ENCODE measurements at regions not wholly inside any gene's neighbourhood (a gene's known extent, or its start where the extent isn't known, plus 50 kb on each side); places are given as distances from the start of the nearest gene placed in this dataset.
A peak's percentile ranks its signal among the peaks of the same experiment; 100 is the strongest.

DNA sequence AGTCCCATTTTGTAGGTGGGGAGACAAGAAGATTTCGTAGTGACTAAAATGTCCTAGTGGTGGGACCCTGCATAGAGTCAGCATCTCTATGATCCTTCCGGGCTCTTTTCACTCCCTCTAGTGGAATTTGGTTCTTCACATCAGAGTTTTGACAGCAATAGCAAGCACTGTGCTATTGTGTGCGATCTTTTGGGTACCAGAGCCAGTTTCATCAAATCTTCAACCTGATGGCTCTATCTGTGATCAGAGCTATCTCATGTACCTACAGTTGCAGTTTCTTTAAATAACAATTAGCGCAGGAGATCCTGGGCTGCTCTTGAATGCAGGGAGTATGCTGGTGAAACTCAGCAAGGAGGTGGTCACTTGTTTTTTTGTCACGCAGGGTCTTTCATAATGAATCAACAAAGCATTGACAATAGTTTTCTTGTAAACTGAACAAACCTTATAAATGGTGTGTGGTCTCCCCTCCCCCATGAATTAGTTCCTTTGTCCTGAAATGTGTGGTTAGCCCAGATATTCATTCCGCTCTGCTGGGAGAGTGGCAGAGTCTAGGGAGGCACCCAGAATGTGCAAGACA is 257.2 kb upstream of the SOX2 start:
- Mint-ChIP-seq H3K27ac (peak overlapping the region; percentile 43; the same call in 1 of the 2 replicates), H3K4me1 (peaks cover 23% of the 10 kb centered on the region), H3K9me3 (no peaks in the 10 kb centered on the region), H3K27me3 (ENCODE audit: insufficient read depth, low read depth, poor library complexity) (no peaks in the 10 kb centered on the region), H3K4me3 (no peak overlapping the region), H3K36me3 (ENCODE audit: low read depth) (no peaks in the 10 kb centered on the region)
- DNase-seq (ENCODE audit: low spot score) (peak; percentile 31), ATAC-seq (peak; percentile 73)
- Histone ChIP-seq H2AFZ (peak overlapping the region; percentile 73), H3K9me2 (ENCODE audit: insufficient read depth) (0 out of 2 replicates have a peak, but pooled peaks cover 3% of the 10 kb centered on the region), H3K79me2 (replicated peaks; ENCODE audit: insufficient read depth) (no peaks in the 10 kb centered on the region), H3K36me3 (ENCODE audit: insufficient read depth) (no peaks in the 10 kb centered on the region), H3K4me1 (ENCODE audit: insufficient read depth) (peaks cover 45% of the 10 kb centered on the region), H3K27me3 (ENCODE audit: insufficient read depth) (no peaks in the 10 kb centered on the region), H3K4me2 (peak overlapping the region; percentile 55), H3K4me3 (no peak overlapping the region), H3K27ac (ENCODE audit: low read depth) (0 out of 2 replicates have a peak overlapping the region, but pooled peaks have one; percentile 2), H3F3A (replicated peaks; ENCODE audit: low read depth) (no peaks in the 10 kb centered on the region), H4K20me1 (replicated peaks; ENCODE audit: insufficient read depth) (no peaks in the 10 kb centered on the region)
- TF ChIP-seq, protein P1, sequence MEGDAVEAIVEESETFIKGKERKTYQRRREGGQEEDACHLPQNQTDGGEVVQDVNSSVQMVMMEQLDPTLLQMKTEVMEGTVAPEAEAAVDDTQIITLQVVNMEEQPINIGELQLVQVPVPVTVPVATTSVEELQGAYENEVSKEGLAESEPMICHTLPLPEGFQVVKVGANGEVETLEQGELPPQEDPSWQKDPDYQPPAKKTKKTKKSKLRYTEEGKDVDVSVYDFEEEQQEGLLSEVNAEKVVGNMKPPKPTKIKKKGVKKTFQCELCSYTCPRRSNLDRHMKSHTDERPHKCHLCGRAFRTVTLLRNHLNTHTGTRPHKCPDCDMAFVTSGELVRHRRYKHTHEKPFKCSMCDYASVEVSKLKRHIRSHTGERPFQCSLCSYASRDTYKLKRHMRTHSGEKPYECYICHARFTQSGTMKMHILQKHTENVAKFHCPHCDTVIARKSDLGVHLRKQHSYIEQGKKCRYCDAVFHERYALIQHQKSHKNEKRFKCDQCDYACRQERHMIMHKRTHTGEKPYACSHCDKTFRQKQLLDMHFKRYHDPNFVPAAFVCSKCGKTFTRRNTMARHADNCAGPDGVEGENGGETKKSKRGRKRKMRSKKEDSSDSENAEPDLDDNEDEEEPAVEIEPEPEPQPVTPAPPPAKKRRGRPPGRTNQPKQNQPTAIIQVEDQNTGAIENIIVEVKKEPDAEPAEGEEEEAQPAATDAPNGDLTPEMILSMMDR (conservative IDR thresholded peaks at IDR 0.05; ENCODE audit: low read depth in 2 of 2) = peak; percentile 27
- TF ChIP-seq POLR2AphosphoS5 (IDR thresholded peaks at IDR 0.05; ENCODE audit: low read depth) = no peak

DNA sequence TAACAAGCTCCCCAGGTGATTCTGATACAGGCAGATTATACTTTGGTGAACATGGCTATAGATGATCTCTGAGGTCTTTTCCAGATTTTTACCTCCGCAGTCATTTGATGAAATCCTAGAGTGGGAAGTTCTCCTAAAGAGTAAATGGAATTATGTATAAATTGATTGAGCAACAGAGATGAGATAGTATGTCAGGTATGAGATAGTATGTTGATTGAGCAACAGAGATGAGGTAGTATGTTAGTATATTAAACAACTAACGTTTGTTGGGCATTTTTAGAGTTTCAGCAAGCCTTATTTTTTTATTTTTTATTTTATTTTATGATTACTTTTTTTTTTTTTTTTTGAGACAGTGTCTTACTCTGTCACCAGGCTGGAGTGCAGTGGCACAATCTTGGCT is 265.0 kb upstream of the SOX2 start:
- H3K4me1 ChIP-seq (ENCODE audit: insufficient read depth) = no peaks in the 10 kb centered on the region
- no peaks in the 10 kb centered on the region for H4K20me1 ChIP-seq (replicated peaks; ENCODE audit: insufficient read depth)
- no peaks in the 10 kb centered on the region for H3F3A ChIP-seq (replicated peaks; ENCODE audit: low read depth)
- no peaks in the 10 kb centered on the region for H3K27me3 ChIP-seq (ENCODE audit: insufficient read depth)
- H3K4me3 Mint-ChIP-seq = no peak overlapping the region
- no peak overlapping the region for H3K4me2 ChIP-seq
- H3K9me3 Mint-ChIP-seq = no peaks in the 10 kb centered on the region
- no peaks in the 10 kb centered on the region for H3K79me2 ChIP-seq (replicated peaks; ENCODE audit: insufficient read depth)
- H2AFZ ChIP-seq = 0 out of 2 replicates have a peak overlapping the region, but pooled peaks have one; percentile 17
- H3K36me3 ChIP-seq (ENCODE audit: insufficient read depth) = no peaks in the 10 kb centered on the region
- H3K27me3 Mint-ChIP-seq (ENCODE audit: insufficient read depth, low read depth, poor library complexity) = no peaks in the 10 kb centered on the region
- H3K4me1 Mint-ChIP-seq = peaks cover 7% of the 10 kb centered on the region; the same call in 2 of the 3 replicates
- ATAC-seq (no peak), DNase-seq (ENCODE audit: low spot score) (no peak)
- H3K27ac Mint-ChIP-seq = no peak overlapping the region
- no peaks in the 10 kb centered on the region for H3K36me3 Mint-ChIP-seq (ENCODE audit: low read depth)
- no peak overlapping the region for H3K4me3 ChIP-seq
- 0 out of 2 replicates have a peak, but pooled peaks cover 1% of the 10 kb centered on the region for H3K9me2 ChIP-seq (ENCODE audit: insufficient read depth)
- no peak overlapping the region for H3K27ac ChIP-seq (ENCODE audit: low read depth)
- TF ChIP-seq, protein P2, sequence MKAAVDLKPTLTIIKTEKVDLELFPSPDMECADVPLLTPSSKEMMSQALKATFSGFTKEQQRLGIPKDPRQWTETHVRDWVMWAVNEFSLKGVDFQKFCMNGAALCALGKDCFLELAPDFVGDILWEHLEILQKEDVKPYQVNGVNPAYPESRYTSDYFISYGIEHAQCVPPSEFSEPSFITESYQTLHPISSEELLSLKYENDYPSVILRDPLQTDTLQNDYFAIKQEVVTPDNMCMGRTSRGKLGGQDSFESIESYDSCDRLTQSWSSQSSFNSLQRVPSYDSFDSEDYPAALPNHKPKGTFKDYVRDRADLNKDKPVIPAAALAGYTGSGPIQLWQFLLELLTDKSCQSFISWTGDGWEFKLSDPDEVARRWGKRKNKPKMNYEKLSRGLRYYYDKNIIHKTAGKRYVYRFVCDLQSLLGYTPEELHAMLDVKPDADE (IDR thresholded peaks at IDR 0.05) = no peak
- TF ChIP-seq, protein P3, sequence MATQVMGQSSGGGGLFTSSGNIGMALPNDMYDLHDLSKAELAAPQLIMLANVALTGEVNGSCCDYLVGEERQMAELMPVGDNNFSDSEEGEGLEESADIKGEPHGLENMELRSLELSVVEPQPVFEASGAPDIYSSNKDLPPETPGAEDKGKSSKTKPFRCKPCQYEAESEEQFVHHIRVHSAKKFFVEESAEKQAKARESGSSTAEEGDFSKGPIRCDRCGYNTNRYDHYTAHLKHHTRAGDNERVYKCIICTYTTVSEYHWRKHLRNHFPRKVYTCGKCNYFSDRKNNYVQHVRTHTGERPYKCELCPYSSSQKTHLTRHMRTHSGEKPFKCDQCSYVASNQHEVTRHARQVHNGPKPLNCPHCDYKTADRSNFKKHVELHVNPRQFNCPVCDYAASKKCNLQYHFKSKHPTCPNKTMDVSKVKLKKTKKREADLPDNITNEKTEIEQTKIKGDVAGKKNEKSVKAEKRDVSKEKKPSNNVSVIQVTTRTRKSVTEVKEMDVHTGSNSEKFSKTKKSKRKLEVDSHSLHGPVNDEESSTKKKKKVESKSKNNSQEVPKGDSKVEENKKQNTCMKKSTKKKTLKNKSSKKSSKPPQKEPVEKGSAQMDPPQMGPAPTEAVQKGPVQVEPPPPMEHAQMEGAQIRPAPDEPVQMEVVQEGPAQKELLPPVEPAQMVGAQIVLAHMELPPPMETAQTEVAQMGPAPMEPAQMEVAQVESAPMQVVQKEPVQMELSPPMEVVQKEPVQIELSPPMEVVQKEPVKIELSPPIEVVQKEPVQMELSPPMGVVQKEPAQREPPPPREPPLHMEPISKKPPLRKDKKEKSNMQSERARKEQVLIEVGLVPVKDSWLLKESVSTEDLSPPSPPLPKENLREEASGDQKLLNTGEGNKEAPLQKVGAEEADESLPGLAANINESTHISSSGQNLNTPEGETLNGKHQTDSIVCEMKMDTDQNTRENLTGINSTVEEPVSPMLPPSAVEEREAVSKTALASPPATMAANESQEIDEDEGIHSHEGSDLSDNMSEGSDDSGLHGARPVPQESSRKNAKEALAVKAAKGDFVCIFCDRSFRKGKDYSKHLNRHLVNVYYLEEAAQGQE (IDR thresholded peaks at IDR 0.05; ENCODE audit: unreplicated experiment) = no peak
- no peak for TF ChIP-seq ZNF114 (CRISPR knock-in tag; IDR thresholded peaks at IDR 0.05)
- no peak for TF ChIP-seq POLR2AphosphoS5 (IDR thresholded peaks at IDR 0.05; ENCODE audit: low read depth)
- no peak for TF ChIP-seq ZNF331 (CRISPR knock-in tag; IDR thresholded peaks at IDR 0.05; ENCODE audit: low read depth)
- no peak for TF ChIP-seq STAT1 (IDR thresholded peaks at IDR 0.05; ENCODE audit: unreplicated experiment)
- TF ChIP-seq, protein P1 (conservative IDR thresholded peaks at IDR 0.05; ENCODE audit: low read depth in 2 of 2) = no peak
- no peak for TF ChIP-seq EZH2phosphoT487 (IDR thresholded peaks at IDR 0.05; ENCODE audit: unreplicated experiment)
- no peak for TF ChIP-seq JUNB (IDR thresholded peaks at IDR 0.05; ENCODE audit: unreplicated experiment)
- TF ChIP-seq NANOG (IDR thresholded peaks at IDR 0.05; ENCODE audit: borderline replicate concordance) = no peak
- TF ChIP-seq EZH2 (IDR thresholded peaks at IDR 0.05; ENCODE audit: low read depth, unreplicated experiment) = no peak

Measured in GM23338 (cell line).